PFSK-1 (cell line): ENCODE measurements at regions not wholly inside any gene's neighbourhood (a gene's known extent, or its start where the extent isn't known, plus 50 kb on each side); places are given as distances from the start of the nearest gene placed in this dataset.

ENCODE experiments used
- FOXP2 ChIP-seq: optimal IDR thresholded peaks from 2 replicates; pipeline ENCODE3; 2011; ENCODE audit warnings: borderline replicate concordance, control low read depth, inconsistent platforms; ENCODE audit not compliant: insufficient read depth; ENCODE audit errors: extremely low read length, extremely low read depth
- POLR2AphosphoS5 ChIP-seq: IDR thresholded peaks from 2 replicates; pipeline ENCODE4 v1.6.1; 2012; ENCODE audit warnings: low read depth, mild to moderate bottlenecking, control low read depth, low read length, moderate library complexity
- SIN3A ChIP-seq: IDR thresholded peaks from 2 replicates; pipeline ENCODE4 v1.6.1; 2012; ENCODE audit warnings: mild to moderate bottlenecking, low read length, moderate library complexity, borderline replicate concordance; ENCODE audit not compliant: insufficient read depth
- TAF1 ChIP-seq: IDR thresholded peaks from 2 replicates; pipeline ENCODE4 v1.6.1; 2012; ENCODE audit warnings: low read length, control low read depth, borderline replicate concordance; ENCODE audit not compliant: insufficient read depth
- TF ChIP-seq, protein P1 (sequence below), 2 experiments: IDR thresholded peaks; 2 replicates each; pipeline versions ENCODE4 v1.6.1 to v1.8.0; 2011 to 2012; ENCODE audit warnings: low read depth in 2 of 2, low read length in 2 of 2, control low read depth in 1 of 2, inconsistent platforms in 1 of 2, mild to moderate bottlenecking in 1 of 2, moderate library complexity in 1 of 2; ENCODE audit not compliant: insufficient read depth in 1 of 2

DNA sequence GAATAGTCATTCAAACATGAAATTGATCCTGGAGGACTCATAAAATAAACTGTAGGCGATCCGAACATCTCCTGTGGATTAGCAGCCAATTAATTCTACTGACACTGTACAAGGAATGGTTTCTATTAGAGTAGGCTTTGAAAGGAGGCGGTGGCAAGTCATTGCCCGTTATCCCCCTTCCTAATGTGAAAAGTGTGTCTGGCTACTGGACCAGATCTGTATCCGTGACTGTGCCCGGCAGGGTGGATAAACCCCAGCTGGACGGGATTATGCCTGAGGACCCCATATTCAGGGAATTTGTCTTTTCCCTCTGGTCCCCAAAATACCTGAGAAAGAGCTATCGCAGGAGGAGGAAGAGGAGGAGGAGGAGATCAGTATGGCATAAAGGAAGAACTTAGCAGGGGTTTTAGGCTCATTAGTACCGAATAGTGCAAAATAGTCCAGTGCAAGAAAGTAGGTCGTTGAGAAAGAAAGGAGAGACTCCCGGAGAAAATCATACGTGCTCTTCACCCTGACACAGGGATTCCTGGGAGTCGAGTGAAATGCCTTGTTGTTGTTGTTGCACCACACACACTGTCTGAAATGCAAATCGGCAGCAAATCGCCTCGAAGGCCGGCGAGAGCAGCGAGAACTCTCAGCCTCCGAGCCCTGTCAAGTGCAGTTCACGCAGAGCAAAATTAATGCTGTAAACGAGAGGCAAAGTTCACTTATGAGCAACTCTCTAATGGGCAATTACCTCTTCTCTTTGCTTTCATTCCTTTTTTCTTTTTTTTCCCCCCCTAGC lies 178.9 kb upstream of the ARID1B start:
- no peak for TF ChIP-seq POLR2AphosphoS5
- TF ChIP-seq SIN3A: no peak
- TF ChIP-seq, protein P1, sequence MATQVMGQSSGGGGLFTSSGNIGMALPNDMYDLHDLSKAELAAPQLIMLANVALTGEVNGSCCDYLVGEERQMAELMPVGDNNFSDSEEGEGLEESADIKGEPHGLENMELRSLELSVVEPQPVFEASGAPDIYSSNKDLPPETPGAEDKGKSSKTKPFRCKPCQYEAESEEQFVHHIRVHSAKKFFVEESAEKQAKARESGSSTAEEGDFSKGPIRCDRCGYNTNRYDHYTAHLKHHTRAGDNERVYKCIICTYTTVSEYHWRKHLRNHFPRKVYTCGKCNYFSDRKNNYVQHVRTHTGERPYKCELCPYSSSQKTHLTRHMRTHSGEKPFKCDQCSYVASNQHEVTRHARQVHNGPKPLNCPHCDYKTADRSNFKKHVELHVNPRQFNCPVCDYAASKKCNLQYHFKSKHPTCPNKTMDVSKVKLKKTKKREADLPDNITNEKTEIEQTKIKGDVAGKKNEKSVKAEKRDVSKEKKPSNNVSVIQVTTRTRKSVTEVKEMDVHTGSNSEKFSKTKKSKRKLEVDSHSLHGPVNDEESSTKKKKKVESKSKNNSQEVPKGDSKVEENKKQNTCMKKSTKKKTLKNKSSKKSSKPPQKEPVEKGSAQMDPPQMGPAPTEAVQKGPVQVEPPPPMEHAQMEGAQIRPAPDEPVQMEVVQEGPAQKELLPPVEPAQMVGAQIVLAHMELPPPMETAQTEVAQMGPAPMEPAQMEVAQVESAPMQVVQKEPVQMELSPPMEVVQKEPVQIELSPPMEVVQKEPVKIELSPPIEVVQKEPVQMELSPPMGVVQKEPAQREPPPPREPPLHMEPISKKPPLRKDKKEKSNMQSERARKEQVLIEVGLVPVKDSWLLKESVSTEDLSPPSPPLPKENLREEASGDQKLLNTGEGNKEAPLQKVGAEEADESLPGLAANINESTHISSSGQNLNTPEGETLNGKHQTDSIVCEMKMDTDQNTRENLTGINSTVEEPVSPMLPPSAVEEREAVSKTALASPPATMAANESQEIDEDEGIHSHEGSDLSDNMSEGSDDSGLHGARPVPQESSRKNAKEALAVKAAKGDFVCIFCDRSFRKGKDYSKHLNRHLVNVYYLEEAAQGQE (IDR thresholded peaks at IDR 0.05; ENCODE audit: insufficient read depth in 1 of 2, low read depth in 2 of 2, low read length in 2 of 2): no peak
- no peak for TF ChIP-seq TAF1
- no peak for TF ChIP-seq FOXP2

- TF ChIP-seq TAF1: no peak
- no peak for TF ChIP-seq SIN3A
These were observed 180.1 kb upstream of the ARID1B start for GRCh38 chr6:156597095-156597494.

DNA sequence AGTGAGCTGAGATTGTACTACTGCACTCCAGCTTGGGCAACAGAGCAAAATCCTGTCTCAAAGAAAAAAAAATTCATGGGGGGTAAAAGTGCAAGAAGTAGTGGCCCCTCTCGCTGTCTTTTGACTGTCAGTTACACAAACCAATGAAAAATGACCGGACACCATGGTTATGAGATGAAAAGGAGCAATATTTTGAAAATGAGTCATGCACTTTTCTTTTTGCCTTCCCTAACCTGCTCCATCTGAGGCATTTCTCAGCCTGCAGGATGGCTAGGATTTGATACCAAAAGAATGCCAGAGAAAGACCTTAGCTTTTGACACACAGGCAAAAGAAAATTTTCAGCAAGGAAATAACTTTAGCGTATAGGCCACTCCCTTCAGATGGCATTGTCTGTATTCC lies 181.7 kb upstream of the ARID1B start:
- TF ChIP-seq FOXP2: no peak
- TF ChIP-seq, protein P1 (IDR thresholded peaks at IDR 0.05; ENCODE audit: insufficient read depth in 1 of 2, low read depth in 2 of 2, low read length in 2 of 2): no peak
- TF ChIP-seq POLR2AphosphoS5: no peak
- TF ChIP-seq SIN3A: no peak

- TF ChIP-seq, protein P1 (IDR thresholded peaks at IDR 0.05; ENCODE audit: insufficient read depth in 1 of 2, low read depth in 2 of 2, low read length in 2 of 2): no peak
- no peak for TF ChIP-seq POLR2AphosphoS5
- no peak for TF ChIP-seq SIN3A
- TF ChIP-seq FOXP2: no peak
- TF ChIP-seq TAF1: no peak
These were observed 183.3 kb upstream of the ARID1B start for GRCh38 chr6:156593893-156594292.

DNA sequence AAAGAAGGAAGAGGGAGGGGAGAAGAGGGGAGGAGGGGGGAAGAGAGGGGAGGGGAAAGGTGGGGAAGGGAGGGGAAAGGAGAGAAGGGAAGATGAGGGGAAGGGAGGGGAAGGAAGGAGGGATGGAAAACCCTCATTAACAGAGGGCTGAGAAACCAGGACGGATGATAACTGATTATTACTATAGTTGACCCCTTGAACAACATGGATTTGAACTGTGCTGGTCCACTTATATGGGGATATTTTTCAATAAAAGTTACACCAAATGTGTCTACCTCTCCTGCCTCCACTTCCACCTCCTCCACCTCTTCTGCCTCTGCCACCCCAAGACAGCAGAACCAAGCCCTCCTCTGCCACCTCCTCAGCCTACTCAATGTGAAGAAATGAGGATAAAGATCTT lies 184.1 kb upstream of the ARID1B start:
- TF ChIP-seq FOXP2: no peak
- no peak for TF ChIP-seq SIN3A
- no peak for TF ChIP-seq POLR2AphosphoS5

- TF ChIP-seq SIN3A (no peak), FOXP2 (no peak), POLR2AphosphoS5 (no peak), TAF1 (no peak)
- TF ChIP-seq, protein P1 (IDR thresholded peaks at IDR 0.05; ENCODE audit: insufficient read depth in 1 of 2, low read depth in 2 of 2, low read length in 2 of 2): no peak
These were observed 186.7 kb upstream of the ARID1B start for GRCh38 chr6:156590482-156590881.
